Lower leg skin (tissue), 4 donors: ENCODE measurements at regions not wholly inside any gene's neighbourhood (a gene's known extent, or its start where the extent isn't known, plus 50 kb on each side); places are given as distances from the start of the nearest gene placed in this dataset.

ENCODE experiments used
- DNase-seq, 2 donors: peaks; one replicate each; pipeline ENCODE4 v3.0.0-alpha.2; 2019; ENCODE audit warnings: low spot score in 2 of 2
- H3K4me3 ChIP-seq: fragments of 200-600 bp; sonication (generic); 2 replicates; pipeline ENCODE4 v1.5.1; 2017; ENCODE audit warnings: mild to moderate bottlenecking, low read depth; ENCODE audit not compliant: poor library complexity, severe bottlenecking
- POLR2A ChIP-seq, 2 donors: fragments of 450-650 bp; IDR thresholded peaks; one replicate each; pipeline ENCODE4 v1.6.1; 2016 to 2017; ENCODE audit warnings: antibody characterized with exemption in 2 of 2, mild to moderate bottlenecking in 1 of 2, moderate library complexity in 1 of 2
- WGBS, 2 donors: methylation state at CpG; one replicate each; pipeline ENCODE4 v1.1.5; 2018; 5-methylcytosine and 5-hydroxymethylcytosine counted together
- intact Hi-C: fragments of 100-400 bp; cut with DNase I; formaldehyde crosslinking; loops from one replicate; pipeline ENCODE4 v1.15.0; 2023; ENCODE audit warnings: low total_unique reads
- TF ChIP-seq, protein P1 (sequence below), 3 donors: fragments of 450-650 bp; IDR thresholded peaks; one replicate each; pipeline ENCODE4 v1.5.1; 2016; ENCODE audit warnings: antibody characterized with exemption in 3 of 3, mild to moderate bottlenecking in 3 of 3, moderate library complexity in 2 of 3

GRCh38 chr14:94952097-94952496 lies 182.2 kb upstream of the GSC start:
- intact Hi-C loops, result no loop called here

DNA sequence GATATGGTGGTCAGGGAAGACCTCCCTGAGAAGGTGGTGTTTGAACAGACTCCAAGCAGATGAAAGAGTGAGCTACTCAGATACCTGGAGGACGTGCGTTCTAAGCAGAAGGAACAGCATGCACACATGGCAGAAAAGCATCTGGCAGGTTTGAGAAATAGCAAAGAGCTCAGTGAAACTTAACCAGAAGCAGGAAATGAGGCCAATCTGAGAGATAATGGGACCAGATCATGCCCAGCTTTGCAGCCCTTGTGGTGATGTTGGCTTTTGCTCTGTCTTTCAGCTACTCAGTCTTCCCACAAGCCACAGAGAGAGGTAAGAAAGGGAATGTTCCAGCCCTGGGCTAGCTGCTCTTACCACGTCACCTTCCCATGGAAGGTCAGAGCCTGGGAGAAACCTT lies 176.3 kb upstream of the GSC start:
- intact Hi-C loops, result no loop called here
- H3K4me3 ChIP-seq, result no peak overlapping the region
- 66 to 93% methylated on average over 3 of the region's 3 CpGs for WGBS, 2 donors
- no peak for DNase-seq
- TF ChIP-seq POLR2A (IDR thresholded peaks at IDR 0.05), result no peak

More at GRCh38 chr14:94952097-94952496, 182.2 kb upstream of the GSC start:
- no peak overlapping the region for H3K4me3 ChIP-seq
- 61 to 62% methylated on average over 7 of the region's 7 CpGs for WGBS, 2 donors
- DNase-seq, result peak in 1 of 2 donors; percentile 58
- no peak for TF ChIP-seq POLR2A (IDR thresholded peaks at IDR 0.05)
- TF ChIP-seq, protein P1, sequence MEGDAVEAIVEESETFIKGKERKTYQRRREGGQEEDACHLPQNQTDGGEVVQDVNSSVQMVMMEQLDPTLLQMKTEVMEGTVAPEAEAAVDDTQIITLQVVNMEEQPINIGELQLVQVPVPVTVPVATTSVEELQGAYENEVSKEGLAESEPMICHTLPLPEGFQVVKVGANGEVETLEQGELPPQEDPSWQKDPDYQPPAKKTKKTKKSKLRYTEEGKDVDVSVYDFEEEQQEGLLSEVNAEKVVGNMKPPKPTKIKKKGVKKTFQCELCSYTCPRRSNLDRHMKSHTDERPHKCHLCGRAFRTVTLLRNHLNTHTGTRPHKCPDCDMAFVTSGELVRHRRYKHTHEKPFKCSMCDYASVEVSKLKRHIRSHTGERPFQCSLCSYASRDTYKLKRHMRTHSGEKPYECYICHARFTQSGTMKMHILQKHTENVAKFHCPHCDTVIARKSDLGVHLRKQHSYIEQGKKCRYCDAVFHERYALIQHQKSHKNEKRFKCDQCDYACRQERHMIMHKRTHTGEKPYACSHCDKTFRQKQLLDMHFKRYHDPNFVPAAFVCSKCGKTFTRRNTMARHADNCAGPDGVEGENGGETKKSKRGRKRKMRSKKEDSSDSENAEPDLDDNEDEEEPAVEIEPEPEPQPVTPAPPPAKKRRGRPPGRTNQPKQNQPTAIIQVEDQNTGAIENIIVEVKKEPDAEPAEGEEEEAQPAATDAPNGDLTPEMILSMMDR (IDR thresholded peaks at IDR 0.05), result no peak

DNA sequence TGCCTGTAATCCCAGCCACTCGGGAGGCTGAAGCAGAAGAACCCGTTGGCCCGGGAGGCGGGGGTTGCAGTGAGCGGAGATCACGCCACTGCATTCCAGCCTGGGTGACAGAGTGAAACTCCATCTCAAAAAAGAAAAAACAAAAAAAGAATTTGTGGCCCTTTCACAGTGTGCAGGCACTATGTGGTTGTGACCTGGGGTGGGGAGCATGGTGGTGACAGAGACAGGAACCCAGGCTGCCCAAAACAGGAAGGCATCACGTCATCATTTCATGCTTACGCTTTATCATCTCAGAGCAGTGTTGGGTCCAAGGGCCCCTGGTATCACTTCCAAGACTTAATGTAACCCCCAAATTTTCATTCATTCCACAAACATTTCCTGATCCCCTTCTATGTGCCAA lies 175.7 kb upstream of the GSC start:
- peak in 1 of 2 donors; percentile 29 for DNase-seq
- WGBS, 2 donors, result 87 to 90% methylated on average over 8 of the region's 8 CpGs
- TF ChIP-seq POLR2A (IDR thresholded peaks at IDR 0.05), result no peak
- TF ChIP-seq, protein P1 (IDR thresholded peaks at IDR 0.05), result no peak
- intact Hi-C loops, result no loop called here
- no peak overlapping the region for H3K4me3 ChIP-seq

DNA sequence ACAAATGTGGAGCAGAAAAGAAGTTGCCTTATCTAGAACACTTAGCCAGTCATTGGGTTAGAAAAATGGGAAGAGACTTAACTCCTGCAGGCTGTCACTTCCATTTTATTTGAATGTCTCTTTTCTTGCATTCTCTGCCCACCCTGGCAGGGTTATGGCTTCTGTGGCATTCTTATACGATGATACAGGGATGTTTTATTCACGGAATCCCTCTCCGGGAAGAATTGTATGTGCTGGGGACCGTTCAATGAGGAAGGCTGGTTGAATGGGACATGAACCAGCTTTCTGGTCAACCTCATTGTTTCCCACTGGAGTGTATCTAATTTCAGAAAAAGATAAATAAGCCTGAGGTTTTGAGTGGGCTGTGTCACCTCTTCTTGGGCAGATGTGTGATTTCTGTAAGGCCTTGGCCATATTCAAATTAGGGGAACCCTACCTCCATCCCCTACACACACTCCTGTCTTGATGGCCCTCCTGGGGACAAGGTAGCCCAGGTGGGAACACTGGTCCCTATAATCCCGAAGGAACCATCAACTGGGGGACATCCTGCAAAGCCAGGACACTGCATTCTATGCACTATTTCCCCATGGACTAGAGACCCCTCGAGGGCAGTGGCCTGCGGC lies 174.8 kb upstream of the GSC start:
- TF ChIP-seq, protein P1 (IDR thresholded peaks at IDR 0.05), result no peak
- no peak for TF ChIP-seq POLR2A (IDR thresholded peaks at IDR 0.05)
- H3K4me3 ChIP-seq, result no peak overlapping the region
- no peak for DNase-seq
- intact Hi-C loops, result no loop called here
- WGBS, 2 donors, result 90 to 91% methylated on average over 7 of the region's 7 CpGs

DNA sequence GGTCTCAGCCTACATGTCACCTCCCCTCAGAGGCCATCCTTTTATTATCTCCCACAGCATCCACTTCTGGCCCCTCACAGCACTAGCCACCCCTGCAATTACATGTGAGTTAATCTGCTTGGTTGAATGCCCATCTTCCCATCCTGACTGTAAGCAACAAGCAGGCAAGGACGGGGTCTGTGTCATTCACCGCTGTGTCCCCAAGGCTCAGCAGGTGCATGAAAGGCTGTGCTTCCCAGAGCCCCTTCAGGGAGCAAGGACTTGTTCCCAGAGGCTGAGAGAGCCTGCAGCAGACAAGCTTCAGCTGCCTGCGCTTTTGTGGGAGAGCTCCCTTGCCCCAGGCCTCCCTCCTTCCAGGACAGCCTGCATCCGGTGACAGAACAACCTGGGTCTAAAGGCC lies 172.7 kb upstream of the GSC start:
- H3K4me3 ChIP-seq, result no peak overlapping the region
- TF ChIP-seq, protein P1 (IDR thresholded peaks at IDR 0.05), result no peak
- intact Hi-C loops, result no loop called here
- peak in 1 of 2 donors; percentile 75 for DNase-seq
- WGBS, 2 donors, result 84 to 88% methylated on average over 4 of the region's 4 CpGs

DNA sequence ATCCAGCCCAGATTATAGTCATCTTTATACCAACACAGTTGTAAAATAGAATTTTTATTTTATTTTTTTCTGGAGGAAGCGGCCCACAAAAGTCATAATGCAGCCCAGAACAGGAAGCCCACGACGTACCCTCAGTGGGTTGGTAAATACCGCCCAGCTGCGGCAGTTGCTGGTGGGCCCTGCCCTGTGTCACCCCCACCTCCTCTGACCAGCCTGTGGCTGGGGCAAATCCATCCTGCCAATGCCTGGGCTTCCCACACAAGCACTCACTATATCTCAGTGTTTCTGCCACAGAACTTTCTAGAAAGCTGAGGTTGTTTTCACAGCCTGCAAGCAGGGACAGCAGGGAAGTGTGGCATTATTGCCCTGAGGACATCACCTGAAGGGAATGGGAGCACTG lies 171.4 kb upstream of the GSC start:
- DNase-seq, result peak in 1 of 2 donors; percentile 57
- no peak for TF ChIP-seq POLR2A (IDR thresholded peaks at IDR 0.05)
- TF ChIP-seq, protein P1 (IDR thresholded peaks at IDR 0.05), result no peak
- WGBS, 2 donors, result 90 to 99% methylated on average over 5 of the region's 5 CpGs
- intact Hi-C loops, result no loop called here
- H3K4me3 ChIP-seq, result no peak overlapping the region
